SJSA1 (cell line): ENCODE measurements at regions not wholly inside any gene's neighbourhood (a gene's known extent, or its start where the extent isn't known, plus 50 kb on each side); places are given as distances from the start of the nearest gene placed in this dataset.
"Not testable (repeated sequence)": the region's sequence is repeated elsewhere in the genome, so short reads cannot be mapped to it uniquely, and the experiment has no call there.

Experiments used
- DNase-seq, 2 experiments: peaks; one replicate each; pipeline ENCODE4 v3.0.0-alpha.2; 2015 to 2020; ENCODE audit warnings: low spot score in 2 of 2, low read depth in 1 of 2
- H3K27ac ChIP-seq: fragments of 250-450 bp; sonication (Bioruptor Pico); 2 replicates; pipeline ENCODE4 v1.5.1; 2020; ENCODE audit warnings: mild to moderate bottlenecking, moderate library complexity
- H3K27me3 ChIP-seq: fragments of 250-450 bp; sonication (Bioruptor Pico); replicated peaks from 2 replicates; pipeline ENCODE4 v1.5.1; 2020; ENCODE audit warnings: mild to moderate bottlenecking, moderate library complexity
- H3K36me3 ChIP-seq: fragments of 250-450 bp; sonication (Bioruptor Pico); 2 replicates; pipeline ENCODE4 v1.5.1; 2020; ENCODE audit warnings: mild to moderate bottlenecking
- H3K4me1 ChIP-seq: fragments of 250-450 bp; sonication (Bioruptor Pico); replicated peaks from 2 replicates; pipeline ENCODE4 v1.6.1; 2021; ENCODE audit warnings: mild to moderate bottlenecking
- H3K4me3 ChIP-seq: fragments of 250-450 bp; sonication (Bioruptor Pico); 2 replicates; pipeline ENCODE4 v1.5.1; 2020; ENCODE audit warnings: mild to moderate bottlenecking
- H3K9me3 ChIP-seq: fragments of 250-450 bp; sonication (Bioruptor Pico); replicated peaks from 2 replicates; pipeline ENCODE4 v1.5.1; 2020; ENCODE audit warnings: mild to moderate bottlenecking

GRCh38 chr5:104119529-104119928 is 556.9 kb upstream of the NUDT12 start:
- no peaks in the 10 kb centered on the region for H3K27me3 ChIP-seq
- no peaks in the 10 kb centered on the region for H3K4me1 ChIP-seq

GRCh38 chr5:104111632-104112031 is 549.0 kb upstream of the NUDT12 start:
- no peak overlapping the region for H3K27ac ChIP-seq
- H3K36me3 ChIP-seq: no peaks in the 10 kb centered on the region
- no peaks in the 10 kb centered on the region for H3K27me3 ChIP-seq
- H3K9me3 ChIP-seq: no peaks in the 10 kb centered on the region
- no peaks in the 10 kb centered on the region for H3K4me1 ChIP-seq
- no peak for DNase-seq
- H3K4me3 ChIP-seq: no peak overlapping the region

More at GRCh38 chr5:104119529-104119928, 556.9 kb upstream of the NUDT12 start:
- DNase-seq: no peak
- H3K9me3 ChIP-seq: no peaks in the 10 kb centered on the region
- H3K36me3 ChIP-seq: no peaks in the 10 kb centered on the region
- H3K27ac ChIP-seq: no peak overlapping the region
- no peak overlapping the region for H3K4me3 ChIP-seq

GRCh38 chr5:104096451-104096850 is 533.9 kb upstream of the NUDT12 start:
- no peak overlapping the region for H3K27ac ChIP-seq
- no peaks in the 10 kb centered on the region for H3K36me3 ChIP-seq
- H3K9me3 ChIP-seq: 0 out of 2 replicates have a peak, but pooled peaks cover 2% of the 10 kb centered on the region
- no peaks in the 10 kb centered on the region for H3K27me3 ChIP-seq
- H3K4me3 ChIP-seq: no peak overlapping the region
- H3K4me1 ChIP-seq: no peaks in the 10 kb centered on the region
- no peak for DNase-seq

GRCh38 chr5:104095527-104095926 is 532.9 kb upstream of the NUDT12 start:
- no peak for DNase-seq
- 0 out of 2 replicates have a peak, but pooled peaks cover 2% of the 10 kb centered on the region for H3K9me3 ChIP-seq
- no peaks in the 10 kb centered on the region for H3K36me3 ChIP-seq
- H3K27ac ChIP-seq: no peak overlapping the region
- no peaks in the 10 kb centered on the region for H3K27me3 ChIP-seq
- no peak overlapping the region for H3K4me3 ChIP-seq
- no peaks in the 10 kb centered on the region for H3K4me1 ChIP-seq

- Histone ChIP-seq H3K36me3 (no peaks in the 10 kb centered on the region), H3K27me3 (no peaks in the 10 kb centered on the region), H3K4me3 (no peak overlapping the region), H3K4me1 (0 out of 2 replicates have a peak, but pooled peaks cover 3% of the 10 kb centered on the region), H3K27ac (no peak overlapping the region), H3K9me3 (no peaks in the 10 kb centered on the region)
- DNase-seq: peak in 1 of 2 experiments; percentile 11
These were observed 526.5 kb upstream of the NUDT12 start for GRCh38 chr5:104088876-104089778.

GRCh38 chr5:104084896-104085295 is 522.3 kb upstream of the NUDT12 start:
- Histone ChIP-seq H3K27me3 (no peaks in the 10 kb centered on the region), H3K4me1 (0 out of 2 replicates have a peak, but pooled peaks cover 3% of the 10 kb centered on the region), H3K36me3 (no peaks in the 10 kb centered on the region), H3K27ac (no peak overlapping the region), H3K9me3 (no peaks in the 10 kb centered on the region), H3K4me3 (no peak overlapping the region)
- no peak for DNase-seq

GRCh38 chr5:104082754-104083153 is 520.2 kb upstream of the NUDT12 start:
- DNase-seq: no peak
- Histone ChIP-seq H3K27me3 (no peaks in the 10 kb centered on the region), H3K9me3 (no peaks in the 10 kb centered on the region), H3K27ac (no peak overlapping the region), H3K4me3 (no peak overlapping the region), H3K4me1 (no peaks in the 10 kb centered on the region), H3K36me3 (no peaks in the 10 kb centered on the region)

- H3K4me3 ChIP-seq: no peak overlapping the region
- no peaks in the 10 kb centered on the region for H3K9me3 ChIP-seq
- no peaks in the 10 kb centered on the region for H3K36me3 ChIP-seq
- H3K27ac ChIP-seq: no peak overlapping the region
- no peaks in the 10 kb centered on the region for H3K27me3 ChIP-seq
- no peak for DNase-seq
- H3K4me1 ChIP-seq: no peaks in the 10 kb centered on the region
These were observed 518.6 kb upstream of the NUDT12 start for GRCh38 chr5:104081232-104081631.

GRCh38 chr5:104080646-104081175 is 518.1 kb upstream of the NUDT12 start:
- H3K9me3 ChIP-seq: no peaks in the 10 kb centered on the region
- no peak overlapping the region for H3K27ac ChIP-seq
- no peaks in the 10 kb centered on the region for H3K27me3 ChIP-seq
- H3K36me3 ChIP-seq: no peaks in the 10 kb centered on the region
- no peak for DNase-seq
- no peaks in the 10 kb centered on the region for H3K4me1 ChIP-seq
- no peak overlapping the region for H3K4me3 ChIP-seq

GRCh38 chr5:104079861-104080645 is 517.5 kb upstream of the NUDT12 start:
- not testable (repeated sequence) for DNase-seq, H3K27ac ChIP-seq, H3K27me3 ChIP-seq, H3K4me3 ChIP-seq, H3K9me3 ChIP-seq, H3K36me3 ChIP-seq, H3K4me1 ChIP-seq

GRCh38 chr5:104071887-104072286 is 509.3 kb upstream of the NUDT12 start:
- no peaks in the 10 kb centered on the region for H3K9me3 ChIP-seq
- H3K4me3 ChIP-seq: no peak overlapping the region
- no peak for DNase-seq
- H3K4me1 ChIP-seq: no peaks in the 10 kb centered on the region
- H3K27me3 ChIP-seq: no peaks in the 10 kb centered on the region
- no peak overlapping the region for H3K27ac ChIP-seq
- H3K36me3 ChIP-seq: no peaks in the 10 kb centered on the region

GRCh38 chr5:104062621-104063377 is 500.2 kb upstream of the NUDT12 start:
- Histone ChIP-seq H3K4me3 (no peak overlapping the region), H3K27me3 (no peaks in the 10 kb centered on the region), H3K36me3 (no peaks in the 10 kb centered on the region), H3K4me1 (no peaks in the 10 kb centered on the region), H3K27ac (no peak overlapping the region), H3K9me3 (no peaks in the 10 kb centered on the region)
- no peak for DNase-seq

GRCh38 chr5:104061707-104062106 is 499.1 kb upstream of the NUDT12 start:
- H3K36me3 ChIP-seq: no peaks in the 10 kb centered on the region
- no peak for DNase-seq
- H3K4me3 ChIP-seq: no peak overlapping the region
- H3K27me3 ChIP-seq: no peaks in the 10 kb centered on the region
- no peaks in the 10 kb centered on the region for H3K4me1 ChIP-seq
- no peaks in the 10 kb centered on the region for H3K9me3 ChIP-seq
- no peak overlapping the region for H3K27ac ChIP-seq
